Glomerular visceral epithelial cell (primary cell): ENCODE measurements at regions not wholly inside any gene's neighbourhood (a gene's known extent, or its start where the extent isn't known, plus 50 kb on each side); places are given as distances from the start of the nearest gene placed in this dataset.
"Not testable (repeated sequence)": the region's sequence is repeated elsewhere in the genome, so short reads cannot be mapped to it uniquely, and the experiment has no call there.

Experiments used
- DNase-seq: peaks from one replicate; pipeline ENCODE4 v3.0.0-alpha.2; 2016; ENCODE audit errors: extremely low spot score

DNA sequence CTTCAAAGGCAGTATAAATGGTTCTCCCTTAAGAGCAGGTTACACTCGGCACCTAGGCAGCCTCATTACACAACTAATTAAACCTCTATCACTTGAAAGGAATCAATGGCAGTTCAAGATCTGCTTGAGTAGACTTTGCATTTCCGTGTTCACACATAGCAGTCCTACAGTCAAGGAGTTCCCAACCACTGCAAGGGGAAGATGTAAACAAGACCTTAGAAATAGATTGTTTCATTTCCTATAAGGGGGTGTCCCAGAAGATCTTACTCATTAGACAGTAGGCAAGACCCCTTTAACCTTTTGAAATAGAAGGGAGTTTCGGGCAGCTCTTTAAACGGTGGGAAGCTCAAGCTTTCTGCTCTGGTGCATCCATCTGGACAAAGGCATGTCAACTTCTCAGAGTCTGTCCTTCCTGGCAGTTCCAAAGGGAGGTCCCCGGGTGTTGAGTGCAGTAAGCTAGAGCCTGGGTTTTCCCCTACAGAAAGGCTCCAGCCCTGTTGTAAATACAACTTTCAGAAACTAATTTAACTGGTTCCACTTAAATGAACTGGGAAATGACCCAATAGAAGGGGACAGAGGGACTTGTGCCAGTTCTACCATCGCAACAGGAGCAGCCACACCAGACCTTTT, 150.8 kb downstream of the RBMX2 start:
- DNase-seq: peak; percentile 41

DNA sequence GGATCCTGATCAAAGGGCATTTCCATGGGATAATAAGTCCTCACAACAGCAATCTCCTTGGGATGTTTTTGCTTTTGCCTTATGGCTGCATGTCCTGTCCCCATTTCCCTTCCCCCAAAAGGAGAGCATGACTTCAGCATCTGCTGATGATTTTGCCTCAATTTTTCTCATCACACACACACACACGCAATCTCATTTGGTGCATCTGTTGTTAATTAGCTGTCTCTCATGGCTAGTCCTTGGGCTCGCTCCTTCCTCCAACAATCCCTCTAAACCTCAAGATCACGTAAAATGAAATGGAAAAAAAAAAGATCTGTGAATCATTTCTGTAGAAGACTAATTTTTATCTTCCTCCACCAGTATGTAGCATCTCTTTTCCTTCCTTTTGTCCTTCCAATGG, 153.6 kb downstream of the RBMX2 start:
- no peak for DNase-seq

DNA sequence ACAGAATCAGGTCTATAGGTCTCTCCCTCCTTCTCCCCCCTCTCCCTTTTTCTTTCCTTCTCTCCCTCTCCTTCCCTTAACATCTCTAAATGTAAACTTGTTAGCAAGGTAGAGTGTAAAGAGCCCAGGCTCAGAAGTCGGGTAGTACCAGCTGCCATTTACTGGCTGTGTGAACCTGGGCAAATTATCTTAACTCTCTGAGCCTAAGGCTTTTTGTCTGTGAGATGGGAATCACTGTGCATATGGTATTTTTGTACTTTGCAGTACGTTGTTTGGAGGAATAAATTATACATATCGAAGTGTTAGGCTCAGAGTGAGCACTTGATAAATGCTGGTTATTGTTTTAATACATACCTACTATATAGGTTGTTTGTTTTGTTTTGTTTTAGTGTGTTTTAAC, 154.0 kb downstream of the RBMX2 start:
- no peak for DNase-seq

GRCh38 chrX:130556951-130557350, 155.2 kb downstream of the RBMX2 start:
- DNase-seq: no peak

DNA sequence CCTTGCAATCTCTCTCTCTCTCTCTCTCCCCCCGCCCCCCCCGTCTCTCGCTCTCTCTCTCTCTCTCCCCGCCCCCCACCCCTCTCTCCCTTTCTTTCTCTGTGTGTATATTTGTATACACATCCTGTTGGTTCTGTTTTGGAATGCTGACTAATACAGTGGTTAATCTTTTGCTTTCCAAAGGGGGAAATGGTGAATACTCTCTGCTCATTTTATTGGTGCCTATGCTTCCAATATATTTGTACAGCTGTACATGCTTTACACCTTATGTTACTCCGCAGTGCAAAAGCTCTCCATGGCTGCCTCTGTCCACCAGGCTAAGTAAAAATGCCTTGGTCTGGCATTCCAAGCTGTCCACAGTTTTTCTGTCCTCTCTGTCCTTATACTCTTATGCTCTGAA, 158.8 kb downstream of the RBMX2 start:
- no peak for DNase-seq

GRCh38 chrX:130561930-130562329, 160.1 kb downstream of the RBMX2 start:
- no peak for DNase-seq

- DNase-seq: peak; percentile 7
These were observed 161.7 kb downstream of the RBMX2 start for GRCh38 chrX:130563476-130563875.

GRCh38 chrX:130566028-130566683, 164.4 kb downstream of the RBMX2 start:
- DNase-seq: no peak

DNA sequence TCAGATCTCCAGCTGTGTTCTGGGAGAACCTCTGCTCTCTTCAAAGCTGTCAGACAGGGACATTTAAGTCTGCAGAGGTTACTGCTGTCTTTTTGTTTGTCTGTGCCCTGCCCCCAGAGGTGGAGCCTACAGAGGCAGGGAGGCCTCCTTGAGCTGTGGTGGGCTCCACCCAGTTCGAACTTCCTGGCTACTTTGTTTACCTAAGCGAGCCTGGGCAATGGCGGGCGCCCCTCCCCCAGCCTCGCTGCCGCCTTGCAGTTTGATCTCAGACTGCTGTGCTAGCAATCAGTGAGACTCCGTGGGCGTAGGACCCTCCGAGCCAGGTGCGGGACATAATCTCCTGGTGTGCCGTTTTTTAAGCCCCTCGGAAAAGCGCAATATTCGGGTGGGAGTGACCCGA, 171.2 kb downstream of the RBMX2 start:
- DNase-seq: not testable (repeated sequence)
